Loucy (cell line): ENCODE measurements at regions not wholly inside any gene's neighbourhood (a gene's known extent, or its start where the extent isn't known, plus 50 kb on each side); places are given as distances from the start of the nearest gene placed in this dataset.
A peak's percentile ranks its signal among the peaks of the same experiment; 100 is the strongest.

ENCODE experiments used
- H2AFZ ChIP-seq: fragments of 200-600 bp; sonication (generic); 2 replicates; pipeline ENCODE4 v1.6.0; 2016; ENCODE audit warnings: antibody characterized with exemption, mild to moderate bottlenecking, low read length, moderate library complexity
- H3F3A ChIP-seq: fragments of 200-600 bp; 2 replicates; pipeline ENCODE4 v1.6.0; 2016; ENCODE audit warnings: antibody characterized with exemption, low read depth, mild to moderate bottlenecking
- H3K27me3 ChIP-seq: fragments of 200-600 bp; sonication (generic); 2 replicates; pipeline ENCODE4 v1.6.1; 2014; ENCODE audit warnings: low read length, mild to moderate bottlenecking; ENCODE audit not compliant: insufficient read depth, poor library complexity, severe bottlenecking
- H3K36me3 ChIP-seq: fragments of 200-600 bp; sonication (generic); 2 replicates; pipeline ENCODE4 v1.6.1; 2016; ENCODE audit warnings: low read length; ENCODE audit not compliant: insufficient read depth
- H3K4me1 ChIP-seq: fragments of 200-600 bp; sonication (generic); 2 replicates; pipeline ENCODE4 v1.5.1; 2014; ENCODE audit warnings: low read length, mild to moderate bottlenecking; ENCODE audit not compliant: insufficient read depth, poor library complexity, severe bottlenecking
- H3K4me2 ChIP-seq: fragments of 200-600 bp; sonication (generic); 2 replicates; pipeline ENCODE4 v1.6.0; 2014; ENCODE audit warnings: antibody characterized with exemption, low read length, low read depth, mild to moderate bottlenecking; ENCODE audit not compliant: poor library complexity, severe bottlenecking
- H3K4me3 ChIP-seq: fragments of 200-600 bp; sonication (generic); 2 replicates; pipeline ENCODE4 v1.5.1; 2014; ENCODE audit warnings: low read length, mild to moderate bottlenecking, mixed read lengths; ENCODE audit not compliant: poor library complexity, severe bottlenecking
- H3K79me2 ChIP-seq: fragments of 200-600 bp; sonication (generic); 2 replicates; pipeline ENCODE4 v1.6.1; 2014; ENCODE audit warnings: low read length; ENCODE audit not compliant: insufficient read depth
- H3K9ac ChIP-seq: fragments of 200-600 bp; sonication (generic); 2 replicates; pipeline ENCODE4 v1.6.0; 2014; ENCODE audit warnings: mild to moderate bottlenecking, low read depth, low read length, moderate library complexity; ENCODE audit not compliant: poor library complexity, severe bottlenecking
- H3K9me2 ChIP-seq: fragments of 200-600 bp; sonication (generic); replicated peaks from 2 replicates; pipeline ENCODE4 v1.6.1; 2016; ENCODE audit warnings: low read depth, low read length, mixed read lengths
- H3K9me3 ChIP-seq: fragments of 200-600 bp; sonication (generic); 2 replicates; pipeline ENCODE4 v1.6.1; 2014; ENCODE audit warnings: mild to moderate bottlenecking, antibody characterized with exemption, low read length, low read depth; ENCODE audit not compliant: insufficient read depth
- H4K20me1 ChIP-seq: fragments of 200-600 bp; sonication (generic); 2 replicates; pipeline ENCODE4 v1.6.0; 2014; ENCODE audit warnings: antibody characterized with exemption, low read length, mild to moderate bottlenecking; ENCODE audit not compliant: insufficient read depth, poor library complexity, severe bottlenecking
- EZH2phosphoT487 ChIP-seq: fragments of 200-600 bp; IDR thresholded peaks from 2 replicates; pipeline ENCODE4 v1.6.1; 2018; ENCODE audit warnings: antibody characterized with exemption, mild to moderate bottlenecking, moderate library complexity, borderline replicate concordance
- TF ChIP-seq, protein P1 (sequence below): fragments of 200-600 bp; sonication (generic); conservative IDR thresholded peaks from 2 replicates; pipeline ENCODE4 v1.5.1; 2014; ENCODE audit warnings: mild to moderate bottlenecking, antibody characterized with exemption, low read length

DNA sequence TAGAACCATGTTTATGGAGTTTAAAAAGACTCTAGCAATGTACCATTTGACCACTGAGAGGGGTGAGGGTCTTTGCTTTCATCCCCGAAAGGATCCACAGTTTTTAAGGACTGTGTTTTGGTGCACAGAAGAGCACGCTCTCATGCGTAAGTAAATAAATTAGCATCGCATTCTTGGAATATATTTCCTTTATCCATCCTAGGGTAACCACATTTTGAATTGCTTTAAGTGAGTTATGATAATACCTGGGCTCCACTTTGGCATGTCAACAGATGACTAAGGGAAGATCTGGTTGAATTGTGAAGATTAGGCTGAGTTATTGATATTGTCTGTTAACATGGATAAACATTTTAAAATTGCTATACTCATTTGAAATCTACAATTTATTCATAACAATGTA lies 89.4 kb upstream of the EDIL3 start:
- Histone ChIP-seq H3F3A (no peaks in the 10 kb centered on the region), H3K79me2 (no peaks in the 10 kb centered on the region), H4K20me1 (no peaks in the 10 kb centered on the region), H3K9ac (no peak overlapping the region), H3K9me2 (no peaks in the 10 kb centered on the region), H3K27me3 (no peaks in the 10 kb centered on the region), H3K36me3 (no peaks in the 10 kb centered on the region), H3K4me1 (no peaks in the 10 kb centered on the region), H2AFZ (no peak overlapping the region), H3K4me3 (no peak overlapping the region), H3K9me3 (no peaks in the 10 kb centered on the region), H3K4me2 (no peak overlapping the region)
- TF ChIP-seq EZH2phosphoT487, result no peak

DNA sequence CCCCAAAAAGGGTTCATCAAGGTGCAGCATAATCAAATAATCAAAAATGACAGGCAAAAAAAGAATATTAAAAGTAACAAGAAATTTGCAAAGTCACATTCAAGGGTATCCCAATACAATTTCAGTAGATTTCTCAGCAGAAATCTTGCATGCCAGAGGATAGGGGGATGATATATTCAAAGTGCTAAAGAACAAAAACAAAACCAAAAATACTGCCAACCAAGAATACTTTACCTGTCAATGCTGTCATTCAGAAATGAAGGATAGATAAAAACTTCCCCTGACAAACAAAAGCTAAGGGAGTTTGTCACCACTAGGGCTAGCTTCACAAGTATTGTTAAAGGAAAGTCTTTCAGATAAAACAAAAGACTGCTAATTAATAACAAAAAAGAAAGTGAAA lies 68.7 kb upstream of the EDIL3 start:
- Histone ChIP-seq H3K9ac (no peak overlapping the region), H3K4me1 (no peaks in the 10 kb centered on the region), H3K4me3 (no peak overlapping the region), H3K79me2 (no peaks in the 10 kb centered on the region), H3K9me3 (no peaks in the 10 kb centered on the region; the same call in 1 of the 2 replicates), H3K4me2 (no peak overlapping the region), H4K20me1 (no peaks in the 10 kb centered on the region), H3F3A (no peaks in the 10 kb centered on the region), H3K27me3 (no peaks in the 10 kb centered on the region), H3K36me3 (no peaks in the 10 kb centered on the region), H2AFZ (no peak overlapping the region), H3K9me2 (no peaks in the 10 kb centered on the region)
- TF ChIP-seq, protein P1, sequence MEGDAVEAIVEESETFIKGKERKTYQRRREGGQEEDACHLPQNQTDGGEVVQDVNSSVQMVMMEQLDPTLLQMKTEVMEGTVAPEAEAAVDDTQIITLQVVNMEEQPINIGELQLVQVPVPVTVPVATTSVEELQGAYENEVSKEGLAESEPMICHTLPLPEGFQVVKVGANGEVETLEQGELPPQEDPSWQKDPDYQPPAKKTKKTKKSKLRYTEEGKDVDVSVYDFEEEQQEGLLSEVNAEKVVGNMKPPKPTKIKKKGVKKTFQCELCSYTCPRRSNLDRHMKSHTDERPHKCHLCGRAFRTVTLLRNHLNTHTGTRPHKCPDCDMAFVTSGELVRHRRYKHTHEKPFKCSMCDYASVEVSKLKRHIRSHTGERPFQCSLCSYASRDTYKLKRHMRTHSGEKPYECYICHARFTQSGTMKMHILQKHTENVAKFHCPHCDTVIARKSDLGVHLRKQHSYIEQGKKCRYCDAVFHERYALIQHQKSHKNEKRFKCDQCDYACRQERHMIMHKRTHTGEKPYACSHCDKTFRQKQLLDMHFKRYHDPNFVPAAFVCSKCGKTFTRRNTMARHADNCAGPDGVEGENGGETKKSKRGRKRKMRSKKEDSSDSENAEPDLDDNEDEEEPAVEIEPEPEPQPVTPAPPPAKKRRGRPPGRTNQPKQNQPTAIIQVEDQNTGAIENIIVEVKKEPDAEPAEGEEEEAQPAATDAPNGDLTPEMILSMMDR, result no peak
- TF ChIP-seq EZH2phosphoT487, result no peak

DNA sequence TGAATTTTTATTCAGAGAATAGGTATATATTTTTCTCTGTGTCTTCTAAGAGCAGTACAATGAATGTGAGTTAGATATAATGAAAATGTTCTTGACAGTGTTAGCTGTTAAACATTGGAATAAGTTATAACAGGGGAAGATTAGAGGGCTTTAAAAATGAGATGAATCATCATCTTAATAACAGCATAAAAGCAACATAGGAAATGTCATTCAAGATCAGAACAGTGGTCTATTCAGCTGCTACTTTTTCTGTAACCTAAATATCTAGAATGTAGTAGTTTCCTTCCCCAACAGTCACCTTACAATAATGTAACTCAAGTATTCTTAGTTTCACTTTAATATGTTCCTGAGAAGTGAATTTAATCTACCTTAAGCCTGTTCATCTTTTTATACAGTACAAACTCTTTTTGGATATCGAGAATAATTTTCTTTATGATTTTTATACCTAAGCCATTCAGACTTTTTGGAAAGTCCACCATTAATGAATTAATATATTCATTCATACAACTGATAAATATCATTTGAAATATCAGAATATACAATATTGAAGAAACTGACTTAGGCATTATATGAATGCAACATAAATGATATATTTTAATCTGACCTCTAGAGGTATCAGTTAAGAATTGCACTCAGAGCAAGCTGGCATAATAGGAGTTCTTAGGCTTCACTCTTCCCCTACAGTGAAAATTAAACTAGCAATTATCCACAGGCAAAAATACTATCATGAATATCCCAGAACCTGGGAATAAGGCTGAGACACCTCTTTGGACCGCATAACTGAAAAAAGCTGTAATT lies 66.1 kb upstream of the EDIL3 start:
- Histone ChIP-seq H3K27me3 (no peaks in the 10 kb centered on the region), H3F3A (no peaks in the 10 kb centered on the region), H3K9me2 (no peaks in the 10 kb centered on the region), H3K9me3 (no peaks in the 10 kb centered on the region; the same call in 1 of the 2 replicates), H3K4me2 (no peak overlapping the region), H3K36me3 (no peaks in the 10 kb centered on the region), H2AFZ (no peak overlapping the region), H3K9ac (no peak overlapping the region), H4K20me1 (no peaks in the 10 kb centered on the region), H3K4me3 (no peak overlapping the region), H3K4me1 (no peaks in the 10 kb centered on the region), H3K79me2 (no peaks in the 10 kb centered on the region)
- TF ChIP-seq EZH2phosphoT487, result no peak
- TF ChIP-seq, protein P1, result peak; percentile 54
